SU-DHL-6 (cell line): ENCODE measurements at regions not wholly inside any gene's neighbourhood (a gene's known extent, or its start where the extent isn't known, plus 50 kb on each side); places are given as distances from the start of the nearest gene placed in this dataset.

Experiments
- EZH2phosphoT487 ChIP-seq: fragments of 200-600 bp; sonication (generic), shearing (Covaris generic); conservative IDR thresholded peaks from 2 replicates; pipeline ENCODE4 v1.6.1; 2018; ENCODE audit warnings: mild to moderate bottlenecking, antibody characterized with exemption, low read length, moderate library complexity, mixed read lengths
- TF ChIP-seq, protein P1 (sequence below): fragments of 200-600 bp; sonication (generic); IDR thresholded peaks from one replicate; pipeline ENCODE4 v1.5.1; 2017; ENCODE audit warnings: antibody characterized with exemption, mild to moderate bottlenecking, low read length, moderate library complexity; ENCODE audit not compliant: insufficient read depth, poor library complexity, severe bottlenecking

DNA sequence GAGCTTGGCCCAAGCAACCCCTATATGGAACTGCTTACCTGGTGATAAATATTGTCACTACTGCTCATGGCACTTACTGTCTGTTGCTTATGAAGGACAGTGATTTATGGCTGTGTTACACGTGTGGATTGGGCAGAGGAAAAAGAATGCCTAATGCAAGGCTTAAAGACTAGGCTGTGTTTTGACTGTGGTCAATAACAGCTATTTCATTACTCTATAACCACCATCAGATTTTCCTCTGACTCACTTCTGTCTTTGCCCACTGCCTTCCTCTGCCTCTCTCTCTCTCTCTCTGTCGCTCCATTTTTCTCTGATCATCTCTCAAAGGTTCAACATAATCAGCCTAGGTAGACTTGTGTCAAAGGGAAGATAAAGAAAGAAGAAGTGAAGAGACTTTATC lies 96.2 kb downstream of the TLR4 start:
- TF ChIP-seq, protein P1, sequence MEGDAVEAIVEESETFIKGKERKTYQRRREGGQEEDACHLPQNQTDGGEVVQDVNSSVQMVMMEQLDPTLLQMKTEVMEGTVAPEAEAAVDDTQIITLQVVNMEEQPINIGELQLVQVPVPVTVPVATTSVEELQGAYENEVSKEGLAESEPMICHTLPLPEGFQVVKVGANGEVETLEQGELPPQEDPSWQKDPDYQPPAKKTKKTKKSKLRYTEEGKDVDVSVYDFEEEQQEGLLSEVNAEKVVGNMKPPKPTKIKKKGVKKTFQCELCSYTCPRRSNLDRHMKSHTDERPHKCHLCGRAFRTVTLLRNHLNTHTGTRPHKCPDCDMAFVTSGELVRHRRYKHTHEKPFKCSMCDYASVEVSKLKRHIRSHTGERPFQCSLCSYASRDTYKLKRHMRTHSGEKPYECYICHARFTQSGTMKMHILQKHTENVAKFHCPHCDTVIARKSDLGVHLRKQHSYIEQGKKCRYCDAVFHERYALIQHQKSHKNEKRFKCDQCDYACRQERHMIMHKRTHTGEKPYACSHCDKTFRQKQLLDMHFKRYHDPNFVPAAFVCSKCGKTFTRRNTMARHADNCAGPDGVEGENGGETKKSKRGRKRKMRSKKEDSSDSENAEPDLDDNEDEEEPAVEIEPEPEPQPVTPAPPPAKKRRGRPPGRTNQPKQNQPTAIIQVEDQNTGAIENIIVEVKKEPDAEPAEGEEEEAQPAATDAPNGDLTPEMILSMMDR: no peak
- no peak for TF ChIP-seq EZH2phosphoT487
